ENCODE measurements at regions not wholly inside any gene's neighbourhood (a gene's known extent, or its start where the extent isn't known, plus 50 kb on each side); places are given as distances from the start of the nearest gene placed in this dataset.
"Not testable (repeated sequence)": the region's sequence is repeated elsewhere in the genome, so short reads cannot be mapped to it uniquely, and the experiment has no call there.

GRCh38 chr2:242071936-242072335 lies 202.4 kb downstream of the RTP5 start:
- not testable (repeated sequence) for TF ChIP-seq CTCF (conservative IDR thresholded peaks at IDR 0.05; ENCODE audit: low read length); EZH2phosphoT487 (IDR thresholded peaks at IDR 0.05; ENCODE audit: borderline replicate concordance, low read depth, low read length)
